ENCODE measurements at regions not wholly inside any gene's neighbourhood (a gene's known extent, or its start where the extent isn't known, plus 50 kb on each side); places are given as distances from the start of the nearest gene placed in this dataset.

GRCh38 chr6:71399279-71399678 is 110.7 kb downstream of the OGFRL1 start (continued):
- no peak for TF ChIP-seq E2F1 (CRISPR knock-in tag; IDR thresholded peaks at IDR 0.05)

- Mint-ChIP-seq H3K27me3 (ENCODE audit: low read depth) (no peaks in the 10 kb centered on the region), H3K4me1 (peaks cover 41% of the 10 kb centered on the region), H3K27ac (no peak overlapping the region), H3K4me3 (no peak overlapping the region), H3K36me3 (no peaks in the 10 kb centered on the region), H3K9me3 (no peaks in the 10 kb centered on the region)
- no peak for ATAC-seq
- POLR2A ChIA-PET = no interaction called here
- TF ChIP-seq ZNF232 (CRISPR knock-in tag; IDR thresholded peaks at IDR 0.05) (no peak), FOXP1 (CRISPR knock-in tag; IDR thresholded peaks at IDR 0.05; ENCODE audit: borderline replicate concordance) (no peak), FOXP4 (CRISPR knock-in tag; IDR thresholded peaks at IDR 0.05) (no peak), HMGA2 (CRISPR knock-in tag; IDR thresholded peaks at IDR 0.05) (no peak), E2F4 (CRISPR knock-in tag; IDR thresholded peaks at IDR 0.05; ENCODE audit: borderline replicate concordance, low read depth) (no peak)
- no peak for DNase-seq (ENCODE audit: low spot score)
- CTCF ChIA-PET = no interaction called here
These were observed 112.2 kb downstream of the OGFRL1 start for GRCh38 chr6:71400852-71401251.

- Mint-ChIP-seq H3K4me1 (peaks cover 48% of the 10 kb centered on the region), H3K27ac (no peak overlapping the region), H3K9me3 (no peaks in the 10 kb centered on the region), H3K36me3 (no peaks in the 10 kb centered on the region), H3K4me3 (no peak overlapping the region), H3K27me3 (ENCODE audit: low read depth) (no peaks in the 10 kb centered on the region)
- DNase-seq (ENCODE audit: low spot score) (no peak), ATAC-seq (no peak)
- CTCF ChIA-PET = no interaction called here
- POLR2A ChIA-PET = no interaction called here
- TF ChIP-seq FOXP4 (CRISPR knock-in tag; IDR thresholded peaks at IDR 0.05) (no peak), ATF3 (CRISPR knock-in tag; conservative IDR thresholded peaks at IDR 0.05) (no peak), NFATC4 (CRISPR knock-in tag; IDR thresholded peaks at IDR 0.05) (no peak), ARID4B (CRISPR knock-in tag; IDR thresholded peaks at IDR 0.05; ENCODE audit: borderline replicate concordance) (no peak), NR3C1 (CRISPR knock-in tag; conservative IDR thresholded peaks at IDR 0.05; ENCODE audit: low read depth) (no peak), JUN (CRISPR knock-in tag; IDR thresholded peaks at IDR 0.05) (no peak), RELA (CRISPR knock-in tag; IDR thresholded peaks at IDR 0.05; ENCODE audit: borderline replicate concordance) (no peak), ESRRA (CRISPR knock-in tag; IDR thresholded peaks at IDR 0.05; ENCODE audit: borderline replicate concordance) (no peak), AR (CRISPR knock-in tag; IDR thresholded peaks at IDR 0.05) (no peak), ATF1 (CRISPR knock-in tag; IDR thresholded peaks at IDR 0.05) (no peak), CREM (CRISPR knock-in tag; IDR thresholded peaks at IDR 0.05) (no peak), ZNF138 (CRISPR knock-in tag; conservative IDR thresholded peaks at IDR 0.05) (no peak), IRF1 (CRISPR knock-in tag; IDR thresholded peaks at IDR 0.05) (no peak), SMAD3 (CRISPR knock-in tag; IDR thresholded peaks at IDR 0.05; ENCODE audit: borderline replicate concordance) (no peak)
These were observed 113.5 kb downstream of the OGFRL1 start for GRCh38 chr6:71402096-71402495.
